Large intestine (tissue), 3 donors: ENCODE measurements at regions not wholly inside any gene's neighbourhood (a gene's known extent, or its start where the extent isn't known, plus 50 kb on each side); places are given as distances from the start of the nearest gene placed in this dataset.
A peak's percentile ranks its signal among the peaks of the same experiment; 100 is the strongest.
"Not testable (repeated sequence)": the region's sequence is repeated elsewhere in the genome, so short reads cannot be mapped to it uniquely, and the experiment has no call there.

ENCODE experiments used
- DNase-seq, 2 donors: peaks; one replicate each; pipeline versions ENCODE4 v3.0.0 to v3.0.0-alpha.2; 2013
- H3K27ac ChIP-seq: one replicate; pipeline ENCODE4 v1.5.1; 2013; ENCODE audit warnings: low read length
- H3K27me3 ChIP-seq: 2 replicates; pipeline ENCODE4 v1.6.1; 2013; ENCODE audit warnings: low read length; ENCODE audit not compliant: control insufficient read depth, insufficient read depth
- H3K36me3 ChIP-seq: 2 replicates; pipeline ENCODE4 v1.6.1; 2013; ENCODE audit warnings: low read length; ENCODE audit not compliant: control insufficient read depth, insufficient read depth
- H3K4me1 ChIP-seq: one replicate; pipeline ENCODE4 v1.6.1; 2013; ENCODE audit warnings: low read length; ENCODE audit not compliant: control insufficient read depth, insufficient read depth
- H3K4me3 ChIP-seq: one replicate; pipeline ENCODE4 v1.5.1; 2013; ENCODE audit warnings: low read length
- H3K9me3 ChIP-seq: one replicate; pipeline ENCODE4 v1.6.1; 2013; ENCODE audit warnings: mild to moderate bottlenecking, low read depth, low read length, moderate library complexity; ENCODE audit not compliant: control insufficient read depth
- WGBS: methylation state at CpG from one replicate; pipeline ENCODE4 v1.1.5; 2013; ENCODE audit warnings: low lambda C conversion rate; ENCODE audit not compliant: insufficient coverage; 5-methylcytosine and 5-hydroxymethylcytosine counted together

DNA sequence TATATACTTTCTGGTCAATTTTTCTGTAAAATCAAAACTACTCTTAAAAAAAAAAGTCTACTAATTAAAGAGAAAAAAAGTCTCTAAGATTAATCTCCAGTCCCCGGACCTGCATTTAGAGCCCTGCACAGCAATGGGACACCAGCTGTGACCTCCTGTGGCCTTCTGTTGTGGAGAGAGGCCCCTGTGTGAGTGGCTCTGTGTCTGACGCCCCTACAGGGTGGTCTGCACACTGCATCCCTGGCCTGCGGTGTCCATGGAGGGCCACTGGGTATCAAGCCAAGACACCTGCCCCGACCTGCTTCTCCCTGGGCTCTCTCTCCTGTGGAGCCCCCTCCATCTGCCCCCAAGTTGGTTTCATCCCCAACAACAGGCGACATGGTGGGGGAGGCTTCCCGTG, 248.0 kb upstream of the DIO3 start:
- H3K4me1 ChIP-seq: peaks cover 4% of the 10 kb centered on the region
- H3K36me3 ChIP-seq: no peaks in the 10 kb centered on the region
- no peak for DNase-seq
- no peak overlapping the region for H3K27ac ChIP-seq
- no peaks in the 10 kb centered on the region for H3K27me3 ChIP-seq
- H3K4me3 ChIP-seq: no peak overlapping the region
- H3K9me3 ChIP-seq: peaks cover 12% of the 10 kb centered on the region
- 80% methylated on average over 2 of the region's 6 CpGs for WGBS

GRCh38 chr14:101315802-101316296, 245.4 kb upstream of the DIO3 start:
- no peaks in the 10 kb centered on the region for H3K36me3 ChIP-seq
- no CpG with 5 or more reads among the region's 3 CpGs for WGBS
- H3K9me3 ChIP-seq: peaks cover 12% of the 10 kb centered on the region
- DNase-seq: no peak
- H3K4me3 ChIP-seq: no peak overlapping the region
- H3K4me1 ChIP-seq: peaks cover 10% of the 10 kb centered on the region
- no peaks in the 10 kb centered on the region for H3K27me3 ChIP-seq
- no peak overlapping the region for H3K27ac ChIP-seq

- peak overlapping the region; percentile 28 for H3K27ac ChIP-seq
- no peaks in the 10 kb centered on the region for H3K27me3 ChIP-seq
- peak in 1 of 2 donors; percentile 61 for DNase-seq
- no peak overlapping the region for H3K4me3 ChIP-seq
- H3K9me3 ChIP-seq: peaks cover 12% of the 10 kb centered on the region
- 47% methylated on average over 3 of the region's 6 CpGs for WGBS
- no peaks in the 10 kb centered on the region for H3K36me3 ChIP-seq
- peaks cover 14% of the 10 kb centered on the region for H3K4me1 ChIP-seq
Observed at GRCh38 chr14:101318271-101318670, 243.0 kb upstream of the DIO3 start.

- Histone ChIP-seq H3K36me3 (no peaks in the 10 kb centered on the region), H3K27ac (peak overlapping the region; percentile 47), H3K4me3 (no peak overlapping the region), H3K4me1 (peaks cover 14% of the 10 kb centered on the region), H3K9me3 (peaks cover 19% of the 10 kb centered on the region), H3K27me3 (no peaks in the 10 kb centered on the region)
- no CpG with 5 or more reads among the region's 1 CpG for WGBS
- peak; percentile 76 to 86 for DNase-seq
Observed at GRCh38 chr14:101320396-101320795, 240.9 kb upstream of the DIO3 start.

DNA sequence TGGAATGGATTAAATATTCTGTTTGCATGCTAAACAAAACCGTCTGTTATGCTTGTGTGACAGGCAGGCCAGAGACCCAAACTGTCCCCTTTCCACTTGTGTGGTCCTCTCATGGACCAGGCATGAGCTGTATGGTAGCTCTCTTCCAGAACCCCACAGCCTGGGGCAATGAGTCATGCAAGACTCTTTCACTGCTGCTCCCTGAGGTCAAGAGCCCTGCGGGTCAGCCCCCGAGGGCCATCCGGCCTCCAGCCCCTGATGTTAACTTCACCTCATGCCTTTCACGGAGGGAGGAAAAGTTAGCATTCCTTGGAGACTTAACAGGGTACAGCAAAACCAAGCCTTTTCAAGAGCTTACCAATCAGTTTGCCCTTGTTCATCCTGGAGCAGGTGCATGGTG, 239.1 kb upstream of the DIO3 start:
- Histone ChIP-seq H3K36me3 (no peaks in the 10 kb centered on the region), H3K27me3 (no peaks in the 10 kb centered on the region), H3K4me3 (no peak overlapping the region), H3K27ac (no peak overlapping the region), H3K4me1 (peaks cover 14% of the 10 kb centered on the region), H3K9me3 (peaks cover 8% of the 10 kb centered on the region)
- no peak for DNase-seq
- no CpG with 5 or more reads among the region's 5 CpGs for WGBS

DNA sequence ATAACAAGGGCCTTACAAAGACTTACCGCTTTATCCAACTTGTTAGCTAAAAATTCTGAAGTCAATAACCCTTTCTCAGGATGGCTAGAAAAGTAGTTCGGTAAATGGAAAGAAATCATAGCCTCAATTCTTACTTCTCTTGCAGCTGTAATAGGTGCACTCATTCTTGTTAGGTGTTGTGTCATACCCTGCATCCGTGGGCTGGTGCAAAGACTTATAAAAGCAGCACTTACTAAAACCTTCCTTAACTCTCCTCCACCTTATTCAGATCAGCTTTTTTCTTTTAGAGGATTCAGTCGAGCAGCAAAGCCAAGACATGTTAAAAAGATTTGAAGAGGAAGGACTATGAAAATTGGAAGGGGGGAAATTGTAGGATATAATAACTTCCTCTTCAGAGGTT, 238.2 kb upstream of the DIO3 start:
- 100% methylated on average over 1 of the region's 4 CpGs for WGBS
- Histone ChIP-seq H3K4me3 (no peak overlapping the region), H3K36me3 (no peaks in the 10 kb centered on the region), H3K4me1 (peaks cover 11% of the 10 kb centered on the region), H3K27ac (no peak overlapping the region), H3K27me3 (no peaks in the 10 kb centered on the region), H3K9me3 (peaks cover 8% of the 10 kb centered on the region)
- no peak for DNase-seq

- DNase-seq, H3K27me3 ChIP-seq, H3K9me3 ChIP-seq, H3K4me3 ChIP-seq, H3K36me3 ChIP-seq, H3K27ac ChIP-seq: not testable (repeated sequence)
- H3K4me1 ChIP-seq: peaks cover 15% of the 10 kb centered on the region
- no CpG with 5 or more reads among the region's 7 CpGs for WGBS
Observed at GRCh38 chr14:101323614-101324235, 237.6 kb upstream of the DIO3 start.

- no CpG with 5 or more reads among the region's 4 CpGs for WGBS
- Histone ChIP-seq H3K27me3 (no peaks in the 10 kb centered on the region), H3K27ac (no peak overlapping the region)
Observed at GRCh38 chr14:101325319-101325718, 236.0 kb upstream of the DIO3 start.

GRCh38 chr14:101328412-101329028, 232.8 kb upstream of the DIO3 start:
- WGBS: 80% methylated on average over 1 of the region's 10 CpGs
- Histone ChIP-seq H3K4me1 (peaks cover 36% of the 10 kb centered on the region), H3K4me3 (no peak overlapping the region)

More at GRCh38 chr14:101325319-101325718, 236.0 kb upstream of the DIO3 start:
- H3K4me3 ChIP-seq: no peak overlapping the region
- H3K4me1 ChIP-seq: peaks cover 22% of the 10 kb centered on the region
- DNase-seq: no peak
- H3K36me3 ChIP-seq: no peaks in the 10 kb centered on the region
- H3K9me3 ChIP-seq: peaks cover 8% of the 10 kb centered on the region

DNA sequence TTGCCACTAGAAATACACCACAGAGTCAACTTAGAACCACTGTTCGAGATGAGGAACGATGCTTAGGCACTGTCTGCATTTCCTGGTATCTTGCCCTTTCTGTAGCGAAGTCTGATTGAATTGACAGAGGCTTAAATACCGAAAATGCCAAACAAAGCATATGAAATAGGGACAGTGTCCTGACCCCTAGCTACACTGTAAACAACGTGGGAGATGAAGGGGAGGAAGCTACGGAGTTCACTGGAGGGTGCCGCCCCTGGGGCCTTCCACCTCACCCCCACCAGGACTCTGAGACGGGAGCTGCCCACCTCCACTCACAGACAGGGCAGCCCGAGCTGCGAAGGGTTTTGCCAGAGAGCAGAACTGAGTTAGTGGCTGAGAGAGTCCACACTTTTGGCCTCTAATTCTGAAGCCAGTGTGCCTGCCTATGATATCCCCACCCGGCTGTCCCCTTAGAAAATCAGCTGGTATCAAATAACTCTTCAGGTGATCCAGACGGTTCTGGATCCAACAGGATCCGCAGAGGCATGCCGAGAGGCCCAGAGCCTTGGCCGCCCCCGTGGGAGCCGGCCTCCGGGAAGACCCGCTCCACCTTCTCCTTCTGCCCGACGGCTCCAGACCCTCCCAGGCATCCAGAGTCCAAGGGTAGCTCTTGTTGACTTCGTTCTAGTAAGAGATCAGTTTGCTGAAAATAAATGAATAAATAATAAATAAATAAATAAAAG, 230.7 kb upstream of the DIO3 start:
- Histone ChIP-seq H3K36me3 (no peaks in the 10 kb centered on the region), H3K4me1 (peaks cover 55% of the 10 kb centered on the region), H3K27ac (peak overlapping the region; percentile 89), H3K27me3 (no peaks in the 10 kb centered on the region), H3K4me3 (no peak overlapping the region), H3K9me3 (peaks cover 2% of the 10 kb centered on the region)
- no peak for DNase-seq
- WGBS: 90% methylated on average over 2 of the region's 22 CpGs

More at GRCh38 chr14:101328412-101329028, 232.8 kb upstream of the DIO3 start:
- no peaks in the 10 kb centered on the region for H3K36me3 ChIP-seq
- H3K27ac ChIP-seq: no peak overlapping the region
- peaks cover 7% of the 10 kb centered on the region for H3K9me3 ChIP-seq
- peak; percentile 27 to 50 for DNase-seq
- no peaks in the 10 kb centered on the region for H3K27me3 ChIP-seq
